B cell (primary cell): ENCODE measurements at regions not wholly inside any gene's neighbourhood (a gene's known extent, or its start where the extent isn't known, plus 50 kb on each side); places are given as distances from the start of the nearest gene placed in this dataset. TPM values are rescaled to one million over a fixed set of nuclear protein-coding genes. Genes with fewer than 3 reads are reported as not detected.

Experiments
- ATAC-seq: fragments of 200-7000 bp; cut with Tn5 transposase; one replicate; pipeline ENCODE4 v1.10.0; 2021; ENCODE audit warnings: low read depth, mild to moderate bottlenecking, moderate number of reproducible peaks, moderate library complexity
- CTCF ChIA-PET: fragments of 350-600 bp; sonication (Branson Sonifier 250); formaldehyde crosslinking; loops from one replicate; lab custom pipeline; 2021; ENCODE audit warnings: antibody characterized with exemption, inconsistent platforms; lab: Charles Lee
- POLR2A ChIA-PET: fragments of 350-600 bp; sonication (Branson Sonifier 250); formaldehyde crosslinking; loops from one replicate; lab custom pipeline; 2021; ENCODE audit warnings: antibody characterized with exemption; lab: Charles Lee
- DNase-seq: peaks from one replicate; pipeline ENCODE4 v3.0.0; 2013
- H2AFZ ChIP-seq: 2 replicates; pipeline ENCODE4 v1.6.1; 2012; ENCODE audit warnings: mild to moderate bottlenecking, low read depth, low read length; ENCODE audit not compliant: insufficient read depth, poor library complexity, severe bottlenecking
- H3K27ac ChIP-seq, 2 donors: 1 replicate in 1 of 2; 2 replicates in 1 of 2; pipeline ENCODE4 v1.5.1; 2012 to 2013; ENCODE audit warnings: low read length in 2 of 2, mild to moderate bottlenecking in 2 of 2, moderate library complexity in 1 of 2
- H3K27me3 ChIP-seq, 4 experiments: fragments of 200-600 bp in 1 of 4; sonication (generic) in 1 of 4; replicated peaks in 1 of 4; 1 replicate in 2 of 4; 2 replicates in 2 of 4; pipeline versions ENCODE4 v1.6.1 to v1.7.0; 2013 to 2016; ENCODE audit warnings: low read length in 3 of 4, mild to moderate bottlenecking in 2 of 4, mixed read lengths in 1 of 4, moderate library complexity in 1 of 4; ENCODE audit not compliant: insufficient read depth in 4 of 4, control insufficient read depth in 3 of 4; ENCODE audit errors: control extremely low read depth in 1 of 4
- H3K36me3 ChIP-seq, 2 experiments: replicated peaks in 1 of 2; 1 replicate in 1 of 2; 2 replicates in 1 of 2; pipeline versions ENCODE4 v1.6.1 to v1.7.1; 2013; ENCODE audit warnings: low read length in 1 of 2; ENCODE audit not compliant: insufficient read depth in 2 of 2, control insufficient read depth in 1 of 2; ENCODE audit errors: control extremely low read depth in 1 of 2, extremely low read depth in 1 of 2
- H3K4me1 ChIP-seq, 2 donors: fragments of 200-600 bp in 1 of 2; sonication (generic) in 1 of 2; 1 replicate in 1 of 2; 2 replicates in 1 of 2; pipeline versions ENCODE4 v1.5.1 to v1.6.1; 2013 to 2017; ENCODE audit warnings: low read length in 2 of 2; ENCODE audit not compliant: control insufficient read depth in 2 of 2, insufficient read depth in 2 of 2
- H3K4me2 ChIP-seq: replicated peaks from 2 replicates; pipeline ENCODE3; 2012; ENCODE audit warnings: mild to moderate bottlenecking, low read depth, low read length; ENCODE audit not compliant: poor library complexity, severe bottlenecking
- H3K4me3 ChIP-seq, 5 experiments: fragments of 200-600 bp in 1 of 5; sonication (generic) in 1 of 5; 1 replicate in 3 of 5; 2 replicates in 2 of 5; pipeline versions ENCODE4 v1.5.1 to v1.7.0; 2011 to 2016; ENCODE audit warnings: low read length in 4 of 5, mild to moderate bottlenecking in 4 of 5, low read depth in 2 of 5, control low read depth in 1 of 5, moderate library complexity in 1 of 5; ENCODE audit not compliant: insufficient read depth in 1 of 5; ENCODE audit errors: control extremely low read depth in 1 of 5, extremely low read depth in 1 of 5
- H3K79me2 ChIP-seq: fragments of 200-600 bp; sonication (generic); one replicate; pipeline ENCODE4 v1.6.0; 2016; ENCODE audit warnings: low read length; ENCODE audit not compliant: control insufficient read depth, insufficient read depth
- H3K9ac ChIP-seq: fragments of 200-600 bp; sonication (generic); 2 replicates; pipeline ENCODE4 v1.6.1; 2017; ENCODE audit warnings: mild to moderate bottlenecking, low read length, moderate library complexity
- H3K9me3 ChIP-seq, 3 donors: one replicate each; pipeline versions ENCODE4 v1.6.1 to v1.7.1; 2013; ENCODE audit warnings: low read length in 2 of 3; ENCODE audit not compliant: control insufficient read depth in 2 of 3, insufficient read depth in 1 of 3; ENCODE audit errors: control extremely low read depth in 1 of 3
- H4K20me1 ChIP-seq: 2 replicates; pipeline ENCODE4 v1.6.0; 2012; ENCODE audit warnings: mild to moderate bottlenecking, low read length; ENCODE audit not compliant: insufficient read depth, control insufficient read depth, poor library complexity, severe bottlenecking
- H3K27ac Mint-ChIP-seq: one replicate; pipeline ENCODE4 v1.8.0; 2021; ENCODE audit warnings: mixed read lengths
- H3K27me3 Mint-ChIP-seq: one replicate; pipeline ENCODE4 v1.8.0; 2021; ENCODE audit warnings: mixed read lengths
- H3K4me1 Mint-ChIP-seq: one replicate; pipeline ENCODE4 v1.8.0; 2021; ENCODE audit warnings: mixed read lengths
- H3K4me3 Mint-ChIP-seq: one replicate; pipeline ENCODE4 v1.8.0; 2021; ENCODE audit warnings: mixed read lengths
- H3K9me3 Mint-ChIP-seq: one replicate; pipeline ENCODE4 v1.8.0; 2022; ENCODE audit warnings: mixed read lengths; ENCODE audit not compliant: insufficient read depth
- CTCF ChIP-seq: fragments of 200-600 bp; IDR thresholded peaks from one replicate; pipeline ENCODE4 v1.8.0; 2022; ENCODE audit warnings: antibody characterized with exemption, mild to moderate bottlenecking
- EZH2 ChIP-seq: IDR thresholded peaks from 2 replicates; pipeline ENCODE4 v1.6.1; 2012; ENCODE audit warnings: borderline replicate concordance, low read depth, mild to moderate bottlenecking, moderate library complexity, low read length; ENCODE audit not compliant: insufficient read depth, poor library complexity, severe bottlenecking
- WGBS: methylation state at CpG from one replicate; pipeline ENCODE4 v1.1.5; 2013; ENCODE audit warnings: missing lambda C conversion rate; ENCODE audit not compliant: insufficient coverage; 5-methylcytosine and 5-hydroxymethylcytosine counted together
- intact Hi-C: fragments of 100-400 bp; cut with micrococcal nuclease; formaldehyde crosslinking; loops from one replicate; pipeline ENCODE4 v1.10.0; 2022
- small RNA-seq: library from RNA; depleted of rRNA; stranded (forward); fragments of <200 nt; gene quantifications from one replicate; pipeline ENCODE3, GENCODE V24; 2012; ENCODE audit warnings: low replicate concordance, low read depth; ENCODE audit not compliant: insufficient read length

- no peak overlapping the region for H3K4me3 Mint-ChIP-seq
- DNase-seq (no peak), ATAC-seq (no peak)
- CTCF ChIA-PET: no interaction called here
- TF ChIP-seq EZH2 (no peak), CTCF (no peak)
- Histone ChIP-seq H3K4me1 (no peaks in the 10 kb centered on the region), H3K4me3 (no peak overlapping the region), H3K9me3 (no peaks in the 10 kb centered on the region), H4K20me1 (no peaks in the 10 kb centered on the region), H3K27me3 (no peaks in the 10 kb centered on the region), H3K4me2 (no peak overlapping the region), H3K9ac (no peak overlapping the region), H3K79me2 (no peaks in the 10 kb centered on the region), H3K36me3 (no peaks in the 10 kb centered on the region), H2AFZ (no peak overlapping the region), H3K27ac (no peak overlapping the region)
- POLR2A ChIA-PET: no interaction called here
- WGBS: 93% methylated on average over 2 of the region's 4 CpGs
- H3K4me1 Mint-ChIP-seq: peaks cover 9% of the 10 kb centered on the region
- H3K27ac Mint-ChIP-seq: no peak overlapping the region
- no peaks in the 10 kb centered on the region for H3K9me3 Mint-ChIP-seq
- H3K27me3 Mint-ChIP-seq: peaks cover 2% of the 10 kb centered on the region
- intact Hi-C loops: no loop called here
Measured at GRCh38 chr9:104028827-104029226, 65.3 kb upstream of the SMC2 start.

Small RNA genes in the stretch of these regions (small RNA-seq; reads per million reads assigned to genes)
- gene RNA5SP291: not detected
